ENCODE measurements at regions not wholly inside any gene's neighbourhood (a gene's known extent, or its start where the extent isn't known, plus 50 kb on each side); places are given as distances from the start of the nearest gene placed in this dataset.

GRCh38 chr5:164435576-164435975 lies 930.2 kb downstream of the MAT2B start:
- whole genome bisulfite sequencing: 78% methylated on average over 3 of the region's 3 CpGs
- no peaks in the 10 kb centered on the region for H3K27me3 ChIP-seq (ENCODE audit: control insufficient read depth in 4 of 4, insufficient read depth in 4 of 4, low read length in 3 of 4)
- no peak overlapping the region for H3K9ac ChIP-seq (ENCODE audit: low read depth in 1 of 2, low read length in 2 of 2)
- peaks cover 0 to 4% (median 0%) of the 10 kb centered on the region in 4 donors for H3K4me1 ChIP-seq (ENCODE audit: control insufficient read depth in 4 of 4, insufficient read depth in 4 of 4, low read length in 3 of 4)
- peaks cover 0 to 3% (median 0%) of the 10 kb centered on the region in 4 donors for H3K9me3 ChIP-seq (ENCODE audit: control insufficient read depth in 4 of 4, low read length in 3 of 4)
- no peaks in the 10 kb centered on the region for H3K36me3 ChIP-seq (ENCODE audit: control insufficient read depth in 4 of 4, insufficient read depth in 3 of 4, low read depth in 1 of 4, low read length in 3 of 4)
- TF ChIP-seq CTCF (IDR thresholded peaks at IDR 0.05; ENCODE audit: low read depth, low read length, missing input control): no peak
- no peak for TF ChIP-seq RXRA (IDR thresholded peaks at IDR 0.05)
- TF ChIP-seq ATF3 (IDR thresholded peaks at IDR 0.05): no peak
- no peak for TF ChIP-seq ZBTB33 (IDR thresholded peaks at IDR 0.05)
- no peak for TF ChIP-seq GABPA (IDR thresholded peaks at IDR 0.05 in 1 of 2, conservative IDR thresholded peaks at IDR 0.05 in 1 of 2)
- TF ChIP-seq FOXA2 (IDR thresholded peaks at IDR 0.05): no peak
- no peak for TF ChIP-seq HNF4G (IDR thresholded peaks at IDR 0.05)
- no peak for TF ChIP-seq RAD21 (IDR thresholded peaks at IDR 0.05)
- no peak for TF ChIP-seq NR2F2 (IDR thresholded peaks at IDR 0.05)
- TF ChIP-seq TAF1 (conservative IDR thresholded peaks at IDR 0.05): no peak
- H3K27ac ChIP-seq (ENCODE audit: low read depth in 1 of 2, low read length in 2 of 2): no peak overlapping the region
- no peak overlapping the region for H3K4me3 ChIP-seq (ENCODE audit: low read depth in 1 of 3, low read length in 3 of 3)
- no peak for DNase-seq (ENCODE audit: low spot score)

GRCh38 chr5:164439799-164440198 lies 934.4 kb downstream of the MAT2B start:
- H3K4me1 ChIP-seq (ENCODE audit: control insufficient read depth in 4 of 4, insufficient read depth in 4 of 4, low read length in 3 of 4): peaks cover 0 to 4% (median 0%) of the 10 kb centered on the region in 4 donors
- no peak overlapping the region for H3K27ac ChIP-seq (ENCODE audit: low read depth in 1 of 2, low read length in 2 of 2)
- no peak for DNase-seq (ENCODE audit: low spot score)
- 34% methylated on average over 1 of the region's 1 CpG for WGBS
- H3K9ac ChIP-seq (ENCODE audit: low read depth in 1 of 2, low read length in 2 of 2): no peak overlapping the region
- H3K36me3 ChIP-seq (ENCODE audit: control insufficient read depth in 4 of 4, insufficient read depth in 3 of 4, low read depth in 1 of 4, low read length in 3 of 4): no peaks in the 10 kb centered on the region
- no peaks in the 10 kb centered on the region for H3K9me3 ChIP-seq (ENCODE audit: control insufficient read depth in 4 of 4, low read length in 3 of 4)
- no peak for TF ChIP-seq MAX (IDR thresholded peaks at IDR 0.05)
- no peak for TF ChIP-seq REST (IDR thresholded peaks at IDR 0.05)
- H3K27me3 ChIP-seq (ENCODE audit: control insufficient read depth in 4 of 4, insufficient read depth in 4 of 4, low read length in 3 of 4): no peaks in the 10 kb centered on the region
- no peak overlapping the region for H3K4me3 ChIP-seq (ENCODE audit: low read depth in 1 of 3, low read length in 3 of 3)

All from liver (tissue), 8 donors.